GM13976 (cell line): ENCODE measurements at regions not wholly inside any gene's neighbourhood (a gene's known extent, or its start where the extent isn't known, plus 50 kb on each side); places are given as distances from the start of the nearest gene placed in this dataset.

Source experiments
- DNase-seq: peaks from one replicate; pipeline ENCODE4 v3.0.0; 2012; ENCODE audit warnings: low spot score
- in situ Hi-C: fragments of 300-500 bp; cut with MboI; formaldehyde crosslinking; loops from one replicate; pipeline ENCODE4 v1.12.0; 2022; ENCODE audit warnings: low sequenced_read_pairs, mixed read lengths, inconsistent platforms; ENCODE audit not compliant: unreplicated experiment
- TF ChIP-seq, protein P1 (sequence below): IDR thresholded peaks from 2 replicates; pipeline ENCODE4 v1.5.1; 2012; ENCODE audit warnings: borderline replicate concordance, mild to moderate bottlenecking; ENCODE audit not compliant: insufficient read depth; ENCODE audit errors: extremely low read depth, missing control alignments, control extremely low read depth

DNA sequence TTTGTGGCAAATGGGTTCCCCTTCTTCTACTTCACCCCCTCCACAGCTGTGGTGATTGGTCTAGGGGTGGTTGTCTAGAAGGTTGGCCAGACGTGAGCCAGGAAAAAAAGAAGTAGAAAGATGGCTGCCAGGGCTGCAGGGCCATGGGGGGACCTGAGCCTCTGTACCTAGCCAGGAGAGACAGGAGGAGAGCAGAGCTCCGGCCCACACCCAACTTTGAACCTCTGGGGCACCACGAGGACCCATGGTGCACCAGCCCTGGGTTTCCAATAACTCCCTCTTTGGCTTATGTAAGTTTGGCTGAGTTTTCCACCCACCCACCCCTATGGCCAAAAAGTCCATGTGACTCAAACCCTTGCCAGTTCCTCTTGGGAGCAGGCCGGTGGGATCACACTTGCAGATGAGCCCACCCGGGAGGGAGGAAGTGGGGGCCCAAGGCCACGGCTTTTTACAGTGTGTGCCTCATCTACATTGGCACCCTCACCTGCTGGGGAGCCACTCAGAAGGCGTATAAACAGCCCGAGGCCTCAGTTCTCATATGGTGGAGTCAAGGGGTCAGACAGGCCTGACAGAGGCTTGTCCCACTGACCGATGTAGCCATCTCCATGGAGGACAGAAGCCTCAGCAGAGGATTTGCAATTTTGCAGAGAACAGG, 293.1 kb upstream of the HDAC4 start:
- no peak for DNase-seq
- in situ Hi-C loops = no loop called here
- TF ChIP-seq, protein P1, sequence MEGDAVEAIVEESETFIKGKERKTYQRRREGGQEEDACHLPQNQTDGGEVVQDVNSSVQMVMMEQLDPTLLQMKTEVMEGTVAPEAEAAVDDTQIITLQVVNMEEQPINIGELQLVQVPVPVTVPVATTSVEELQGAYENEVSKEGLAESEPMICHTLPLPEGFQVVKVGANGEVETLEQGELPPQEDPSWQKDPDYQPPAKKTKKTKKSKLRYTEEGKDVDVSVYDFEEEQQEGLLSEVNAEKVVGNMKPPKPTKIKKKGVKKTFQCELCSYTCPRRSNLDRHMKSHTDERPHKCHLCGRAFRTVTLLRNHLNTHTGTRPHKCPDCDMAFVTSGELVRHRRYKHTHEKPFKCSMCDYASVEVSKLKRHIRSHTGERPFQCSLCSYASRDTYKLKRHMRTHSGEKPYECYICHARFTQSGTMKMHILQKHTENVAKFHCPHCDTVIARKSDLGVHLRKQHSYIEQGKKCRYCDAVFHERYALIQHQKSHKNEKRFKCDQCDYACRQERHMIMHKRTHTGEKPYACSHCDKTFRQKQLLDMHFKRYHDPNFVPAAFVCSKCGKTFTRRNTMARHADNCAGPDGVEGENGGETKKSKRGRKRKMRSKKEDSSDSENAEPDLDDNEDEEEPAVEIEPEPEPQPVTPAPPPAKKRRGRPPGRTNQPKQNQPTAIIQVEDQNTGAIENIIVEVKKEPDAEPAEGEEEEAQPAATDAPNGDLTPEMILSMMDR = no peak

DNA sequence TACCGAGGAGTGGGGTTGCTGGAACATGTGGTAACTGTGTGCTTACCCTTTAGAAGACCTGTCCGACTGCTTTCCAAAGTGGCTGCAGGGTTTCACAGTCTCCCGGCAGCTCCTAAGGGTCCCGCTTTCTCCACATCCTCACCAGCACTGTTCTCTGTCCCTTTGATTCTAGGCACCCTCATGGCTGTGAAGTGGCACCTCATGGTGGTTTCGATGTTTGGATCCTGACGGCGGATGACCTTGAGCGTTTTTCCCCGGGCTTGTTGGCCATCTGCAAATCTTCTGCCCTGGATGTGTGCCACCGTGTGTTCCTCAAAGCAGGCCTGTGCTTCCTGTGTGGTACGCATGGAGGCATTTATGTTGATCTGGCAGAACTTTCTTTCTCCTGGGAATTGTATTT, 292.5 kb upstream of the HDAC4 start:
- TF ChIP-seq, protein P1 = no peak
- no peak for DNase-seq
- in situ Hi-C loops = no loop called here

DNA sequence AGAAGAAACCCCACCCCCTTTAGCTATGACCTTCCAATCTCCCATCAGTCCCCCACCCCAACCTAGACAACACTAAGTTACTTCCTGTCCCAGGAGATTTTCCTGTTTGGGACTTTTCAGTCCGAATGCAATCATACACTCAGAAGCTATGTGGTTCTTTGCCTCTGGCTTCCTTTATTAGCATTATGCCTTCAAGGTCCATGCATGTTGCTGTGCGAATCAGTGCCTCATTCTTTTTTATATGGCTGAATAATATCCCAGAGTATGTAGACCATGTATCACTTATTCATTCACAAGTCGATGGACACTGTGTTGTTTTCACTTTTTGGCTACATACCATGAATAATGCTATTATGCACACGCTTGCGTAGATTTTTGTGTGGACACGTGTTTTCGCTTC, 292.1 kb upstream of the HDAC4 start:
- no peak for DNase-seq
- in situ Hi-C loops = no loop called here
- TF ChIP-seq, protein P1 = no peak

DNA sequence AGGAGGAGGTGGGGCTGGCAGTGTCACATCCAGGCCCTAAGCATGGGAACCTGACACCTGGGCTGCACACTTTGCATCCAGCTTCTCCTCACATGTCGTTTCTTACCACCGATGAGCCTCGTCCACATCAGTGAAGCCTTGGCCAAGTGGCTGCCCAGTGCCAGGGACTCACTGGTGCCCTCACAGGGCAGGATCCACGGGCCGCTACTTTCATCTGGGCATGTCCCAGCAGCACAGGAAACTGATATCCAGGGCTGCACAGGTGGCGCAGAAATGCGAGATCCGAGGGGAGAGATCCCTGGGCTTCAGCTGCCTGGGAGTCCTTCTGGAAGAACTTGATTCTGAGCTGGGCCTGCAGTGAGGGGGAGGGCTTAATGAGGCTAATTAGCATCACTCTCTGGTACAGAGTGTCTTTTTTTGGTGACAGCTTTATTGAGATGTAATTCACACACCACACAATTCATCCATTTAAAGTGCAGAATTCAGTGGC, 291.6 kb upstream of the HDAC4 start:
- TF ChIP-seq, protein P1 = no peak
- in situ Hi-C loops = no loop called here
- no peak for DNase-seq

DNA sequence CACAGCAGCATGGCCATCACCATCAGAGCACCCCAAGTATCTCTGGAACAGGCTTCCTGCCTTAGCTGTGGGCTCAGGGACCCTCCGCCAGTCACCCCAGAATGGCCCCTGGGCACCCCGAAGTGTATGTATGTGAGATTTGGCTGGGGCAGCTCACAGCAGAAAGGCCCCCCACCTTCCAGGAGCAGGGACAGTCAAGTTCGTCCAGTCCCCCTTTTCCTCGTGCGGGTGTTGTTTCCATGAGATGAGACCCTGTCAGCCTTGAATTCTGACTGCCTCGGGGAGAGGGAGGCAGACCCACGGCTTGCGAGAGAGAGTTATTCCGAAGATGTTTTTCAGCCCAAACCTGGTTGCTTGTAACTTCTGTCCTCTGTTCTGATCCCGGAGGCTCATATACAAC, 290.9 kb upstream of the HDAC4 start:
- in situ Hi-C loops = no loop called here
- TF ChIP-seq, protein P1 = no peak
- no peak for DNase-seq

- DNase-seq = no peak
- in situ Hi-C loops = no loop called here
- TF ChIP-seq, protein P1 = no peak
These were observed 290.1 kb upstream of the HDAC4 start for GRCh38 chr2:239690651-239691631.
